Medulla oblongata (tissue), 1 donor: ENCODE measurements at regions not wholly inside any gene's neighbourhood (a gene's known extent, or its start where the extent isn't known, plus 50 kb on each side); places are given as distances from the start of the nearest gene placed in this dataset.

Experiments
- DNase-seq: peaks from one replicate; pipeline ENCODE4 v3.0.0-alpha.2; 2015; ENCODE audit errors: extremely low spot score

- DNase-seq, result no peak
Measured at GRCh38 chr14:27929797-27930347, 836.7 kb upstream of the FOXG1 start.

- DNase-seq, result no peak
Measured at GRCh38 chr14:27938392-27938791, 828.2 kb upstream of the FOXG1 start.

- no peak for DNase-seq
Measured at GRCh38 chr14:27945512-27945911, 821.1 kb upstream of the FOXG1 start.

- no peak for DNase-seq
Measured at GRCh38 chr14:27958757-27959156, 807.8 kb upstream of the FOXG1 start.

- DNase-seq, result no peak
Measured at GRCh38 chr14:27995691-27996090, 770.9 kb upstream of the FOXG1 start.

- no peak for DNase-seq
Measured at GRCh38 chr14:28001002-28001401, 765.6 kb upstream of the FOXG1 start.

GRCh38 chr14:28012629-28013415 lies 753.8 kb upstream of the FOXG1 start:
- no peak for DNase-seq

GRCh38 chr14:28020112-28020511 lies 746.5 kb upstream of the FOXG1 start:
- no peak for DNase-seq

- DNase-seq, result no peak
Measured at GRCh38 chr14:28023853-28024252, 742.7 kb upstream of the FOXG1 start.

GRCh38 chr14:28052251-28052650 lies 714.3 kb upstream of the FOXG1 start:
- DNase-seq, result no peak

- no peak for DNase-seq
Measured at GRCh38 chr14:28055008-28055407, 711.6 kb upstream of the FOXG1 start.

- DNase-seq, result peak; percentile 24
Measured at GRCh38 chr14:28057359-28058296, 709.0 kb upstream of the FOXG1 start.

- DNase-seq, result no peak
Measured at GRCh38 chr14:28059254-28059653, 707.3 kb upstream of the FOXG1 start.

GRCh38 chr14:28061006-28061405 lies 705.6 kb upstream of the FOXG1 start:
- DNase-seq, result no peak

GRCh38 chr14:28077021-28077420 lies 689.6 kb upstream of the FOXG1 start:
- DNase-seq, result no peak

GRCh38 chr14:28083389-28083788 lies 683.2 kb upstream of the FOXG1 start:
- DNase-seq, result no peak

- no peak for DNase-seq
Measured at GRCh38 chr14:28088125-28088524, 678.5 kb upstream of the FOXG1 start.

- no peak for DNase-seq
Measured at GRCh38 chr14:28097585-28097984, 669.0 kb upstream of the FOXG1 start.

- no peak for DNase-seq
Measured at GRCh38 chr14:28098856-28099255, 667.7 kb upstream of the FOXG1 start.

- no peak for DNase-seq
Measured at GRCh38 chr14:28102001-28102400, 664.6 kb upstream of the FOXG1 start.

- DNase-seq, result no peak
Measured at GRCh38 chr14:28102814-28103213, 663.8 kb upstream of the FOXG1 start.

GRCh38 chr14:28113311-28113710 lies 653.3 kb upstream of the FOXG1 start:
- no peak for DNase-seq

GRCh38 chr14:28116716-28117115 lies 649.9 kb upstream of the FOXG1 start:
- DNase-seq, result no peak
